ENCODE measurements at regions not wholly inside any gene's neighbourhood (a gene's known extent, or its start where the extent isn't known, plus 50 kb on each side); places are given as distances from the start of the nearest gene placed in this dataset.
A peak's percentile ranks its signal among the peaks of the same experiment; 100 is the strongest.
"Not testable (repeated sequence)": the region's sequence is repeated elsewhere in the genome, so short reads cannot be mapped to it uniquely, and the experiment has no call there.

GRCh38 chr6:12618296-12618695 lies 98.3 kb upstream of the PHACTR1 start:
- DNase-seq (ENCODE audit: low spot score): no peak

GRCh38 chr6:12621754-12622153 lies 94.8 kb upstream of the PHACTR1 start:
- DNase-seq (ENCODE audit: low spot score): no peak

GRCh38 chr6:12622566-12622965 lies 94.0 kb upstream of the PHACTR1 start:
- no peak for DNase-seq (ENCODE audit: low spot score)

GRCh38 chr6:12624142-12624837 lies 92.3 kb upstream of the PHACTR1 start:
- DNase-seq (ENCODE audit: low spot score): no peak

GRCh38 chr6:12627053-12627452 lies 89.5 kb upstream of the PHACTR1 start:
- DNase-seq (ENCODE audit: low spot score): no peak

DNA sequence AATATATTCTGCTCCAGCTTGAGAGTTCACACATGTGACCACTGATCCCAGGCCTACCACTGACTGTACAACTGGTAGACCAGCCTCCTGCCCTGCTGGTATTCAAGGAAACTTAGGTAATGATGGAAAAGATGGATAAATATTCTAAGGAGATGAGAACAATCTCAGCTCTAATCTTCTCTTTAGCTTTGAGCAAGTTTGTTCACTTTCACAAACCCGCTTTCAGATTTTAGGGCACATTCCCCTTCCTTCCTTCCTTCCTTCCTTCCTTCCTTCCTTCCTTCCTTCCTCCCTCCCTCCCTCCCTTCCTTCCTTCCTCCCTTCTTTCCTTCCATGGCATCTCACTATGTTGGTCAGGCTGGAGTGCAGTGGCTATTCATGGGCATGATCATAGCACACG lies 88.2 kb upstream of the PHACTR1 start:
- no peak for DNase-seq (ENCODE audit: low spot score)

DNA sequence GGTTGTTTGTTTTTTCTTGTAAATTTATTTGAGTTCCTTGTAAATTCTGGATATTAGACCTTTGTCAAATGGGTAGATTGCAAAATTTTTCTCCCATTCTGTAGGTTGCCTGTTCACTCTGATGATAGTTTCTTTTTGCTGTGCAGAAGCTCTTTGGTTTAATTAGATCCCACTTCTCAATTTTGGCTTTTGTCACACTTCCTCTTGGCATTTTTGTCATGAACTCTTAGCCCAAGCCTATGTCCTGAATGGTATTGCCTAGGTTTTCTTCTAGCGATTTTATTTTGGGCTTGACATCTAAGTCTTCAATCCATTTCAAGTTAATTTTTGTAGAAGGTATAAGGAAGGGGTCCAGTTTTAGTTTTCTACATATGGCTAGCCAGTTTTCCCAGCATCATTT lies 82.8 kb upstream of the PHACTR1 start:
- not testable (repeated sequence) for DNase-seq (ENCODE audit: low spot score)

DNA sequence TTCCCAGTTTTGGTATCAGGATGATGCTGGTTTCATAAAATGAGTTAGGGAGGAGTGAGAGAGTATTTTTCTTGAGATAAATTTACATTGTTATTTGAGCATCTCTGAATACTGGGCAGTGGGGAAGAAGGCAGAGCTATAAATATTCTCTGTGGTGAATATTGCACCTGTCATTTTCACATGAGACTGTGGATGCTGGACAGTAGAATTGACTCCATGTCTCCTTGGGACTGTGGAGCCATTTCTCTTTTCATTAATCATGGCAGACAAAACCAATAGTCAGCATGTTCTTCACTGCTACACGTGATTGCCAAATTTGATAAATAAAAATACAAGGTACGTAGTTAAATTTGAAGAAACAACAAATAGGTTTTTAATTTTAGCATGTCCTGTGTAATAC lies 81.2 kb upstream of the PHACTR1 start:
- no peak for DNase-seq (ENCODE audit: low spot score)

GRCh38 chr6:12635813-12636212 lies 80.8 kb upstream of the PHACTR1 start:
- no peak for DNase-seq (ENCODE audit: low spot score)

GRCh38 chr6:12636336-12636735 lies 80.2 kb upstream of the PHACTR1 start:
- DNase-seq (ENCODE audit: low spot score): no peak

DNA sequence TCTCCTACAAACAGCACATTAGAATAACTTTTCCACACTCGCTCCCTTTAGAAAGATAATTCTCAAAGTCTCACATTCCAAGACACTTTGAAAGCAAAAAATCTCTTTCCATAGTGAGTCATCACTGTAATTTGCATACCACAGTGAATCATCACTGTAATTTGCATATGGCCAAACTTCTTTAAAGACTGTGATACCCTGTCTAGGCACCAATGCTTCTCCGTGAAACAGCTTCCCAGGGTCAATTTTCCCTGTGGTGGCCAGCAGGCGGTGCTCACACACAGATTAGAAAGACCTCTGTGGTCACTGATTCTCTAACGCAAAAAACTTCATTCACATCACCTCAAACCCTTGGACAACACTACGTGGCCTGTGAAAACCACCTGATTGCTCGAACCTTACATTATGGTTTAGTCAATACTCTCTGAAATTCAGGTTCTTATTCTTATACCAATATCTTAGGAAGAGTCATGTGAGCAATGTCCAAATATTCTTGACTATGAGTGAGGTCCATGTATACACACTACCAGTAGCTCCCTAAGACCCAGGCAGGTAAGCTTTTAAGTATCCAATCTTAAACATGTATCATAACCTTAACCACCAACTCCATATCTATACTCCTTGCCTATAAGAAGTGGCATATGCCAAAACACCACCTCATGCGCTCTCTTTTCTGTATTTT lies 78.5 kb upstream of the PHACTR1 start:
- DNase-seq (ENCODE audit: low spot score): peak; percentile 41

- DNase-seq (ENCODE audit: low spot score): no peak
Observed at GRCh38 chr6:12640438-12640837, 76.1 kb upstream of the PHACTR1 start.

- not testable (repeated sequence) for DNase-seq (ENCODE audit: low spot score)
Observed at GRCh38 chr6:12641785-12642184, 74.8 kb upstream of the PHACTR1 start.

DNA sequence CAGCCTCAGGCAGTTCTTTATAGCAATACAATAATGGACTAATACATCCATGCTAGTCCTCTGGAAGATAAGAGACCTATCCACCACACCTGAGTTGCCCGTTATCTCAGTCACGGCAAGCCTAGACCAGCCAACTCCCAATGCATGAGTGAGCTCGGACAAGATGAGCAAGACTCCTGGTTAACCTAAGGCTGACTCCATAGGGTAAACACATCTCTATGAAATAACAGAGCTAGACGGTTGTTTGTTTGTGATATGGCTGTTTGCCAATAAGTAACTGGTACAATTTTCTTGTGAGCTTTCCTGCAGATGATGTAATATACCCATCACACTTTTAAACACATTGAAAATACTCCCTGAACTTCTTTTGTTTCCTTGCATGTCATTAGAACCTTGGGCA lies 70.6 kb upstream of the PHACTR1 start:
- DNase-seq (ENCODE audit: low spot score): no peak

DNA sequence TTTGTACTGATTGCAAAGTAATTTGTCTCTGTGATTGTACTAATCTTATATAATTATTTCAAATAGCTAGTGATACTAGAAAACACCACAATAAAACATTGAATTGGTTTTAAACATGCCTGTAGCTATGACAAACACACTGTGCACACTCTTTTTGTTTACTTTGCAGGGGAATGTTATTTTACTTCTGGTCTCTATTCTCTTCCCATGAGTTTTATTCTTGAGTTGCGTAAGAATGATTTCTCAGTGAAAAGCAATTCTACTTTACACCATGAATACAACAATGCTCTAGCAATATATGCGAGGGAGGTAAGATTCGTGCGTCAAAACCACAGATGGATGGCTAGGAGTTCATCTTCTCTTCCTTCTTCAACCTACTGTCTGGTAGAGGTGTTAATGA lies 68.4 kb upstream of the PHACTR1 start:
- DNase-seq (ENCODE audit: low spot score): no peak

DNA sequence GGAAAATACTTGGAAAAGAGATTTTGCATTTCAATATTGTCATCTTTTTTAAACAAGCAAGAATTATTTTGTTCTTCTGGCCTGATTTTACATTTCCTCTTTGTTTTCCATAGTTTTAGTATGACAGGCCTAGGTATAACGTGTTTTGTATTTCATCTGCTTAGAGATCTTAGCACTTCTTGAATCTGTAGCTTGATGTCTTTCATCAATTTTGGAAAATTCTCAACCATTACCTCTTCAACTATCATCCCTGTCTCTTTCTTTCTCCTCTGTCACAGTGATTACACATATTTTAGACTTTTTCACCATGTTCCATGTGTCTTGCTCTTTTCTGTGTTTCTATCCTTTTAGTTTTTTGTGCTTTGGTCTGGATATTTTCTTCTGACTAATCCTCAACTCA lies 67.2 kb upstream of the PHACTR1 start:
- no peak for DNase-seq (ENCODE audit: low spot score)

GRCh38 chr6:12653486-12653885 lies 63.1 kb upstream of the PHACTR1 start:
- no peak for DNase-seq (ENCODE audit: low spot score)

GRCh38 chr6:12654107-12654506 lies 62.5 kb upstream of the PHACTR1 start:
- DNase-seq (ENCODE audit: low spot score): no peak

DNA sequence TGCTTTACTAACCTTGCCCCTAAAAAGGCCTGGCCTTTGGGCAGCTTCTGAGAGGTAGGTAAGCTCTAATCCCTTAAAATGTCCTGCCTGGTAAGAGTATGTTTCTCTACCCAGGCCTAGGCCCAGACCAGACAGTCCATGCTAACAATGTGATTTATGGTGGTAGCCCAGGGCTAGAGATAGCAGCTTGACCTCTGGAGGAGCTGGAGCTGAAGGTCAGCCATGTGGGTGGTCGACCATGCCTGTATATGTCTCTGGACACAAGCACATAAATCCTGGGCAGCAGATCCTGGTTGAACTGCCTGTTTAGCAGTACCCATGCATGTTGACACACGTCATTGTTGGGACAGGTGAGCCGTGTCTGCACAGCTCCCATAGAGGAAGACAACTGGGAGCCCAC lies 62.1 kb upstream of the PHACTR1 start:
- no peak for DNase-seq (ENCODE audit: low spot score)

DNA sequence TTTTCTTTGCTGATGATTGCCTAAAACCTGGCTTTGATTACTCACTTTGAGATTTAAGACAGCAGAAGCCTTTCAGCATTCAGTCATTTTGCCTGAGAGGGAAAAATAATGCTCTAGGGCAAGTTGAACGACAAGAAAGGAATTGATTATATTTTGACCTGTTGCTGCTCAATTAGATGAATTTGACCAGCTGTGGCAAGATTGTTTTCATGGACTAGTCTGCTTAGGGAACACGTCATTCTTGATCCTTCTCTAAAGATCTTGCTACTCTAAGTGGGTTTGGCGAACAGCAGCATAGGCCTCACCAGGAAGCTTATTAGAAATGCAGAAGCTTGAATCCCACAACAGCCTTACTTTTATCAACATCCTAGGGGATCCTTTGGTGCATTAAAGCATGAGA lies 59.7 kb upstream of the PHACTR1 start:
- DNase-seq (ENCODE audit: low spot score): no peak

GRCh38 chr6:12657884-12658283 lies 58.7 kb upstream of the PHACTR1 start:
- DNase-seq (ENCODE audit: low spot score): no peak

DNA sequence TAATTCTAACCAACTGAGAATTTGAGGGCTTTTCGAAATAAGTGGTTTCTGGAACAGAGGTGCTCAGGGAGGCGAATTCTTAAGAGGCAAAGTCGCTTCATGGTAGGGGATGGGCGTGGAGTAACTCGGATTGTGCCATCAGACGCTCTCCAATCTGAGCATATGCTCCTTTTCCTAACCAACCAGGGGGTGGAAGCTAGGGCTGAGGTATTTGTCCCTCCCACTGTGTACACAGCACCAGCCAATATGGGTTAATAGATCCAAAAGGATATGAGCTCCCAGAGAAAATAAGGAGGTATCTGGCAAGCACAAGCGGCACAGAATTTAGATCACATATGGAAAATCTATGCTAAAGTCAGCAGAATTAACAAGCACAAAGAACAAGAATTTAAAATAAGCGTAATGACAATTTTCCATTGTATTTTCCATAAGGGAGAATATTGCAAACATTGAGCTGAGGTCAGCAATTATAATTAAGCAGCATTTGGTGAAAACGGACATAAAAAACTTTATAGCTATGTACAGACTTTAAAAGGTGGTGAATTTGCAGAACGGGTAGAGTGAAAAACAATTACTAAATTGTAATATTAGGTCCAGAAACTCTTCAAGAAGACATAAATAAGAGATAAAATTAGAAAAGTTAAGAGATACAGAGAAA lies 55.0 kb upstream of the PHACTR1 start:
- no peak for DNase-seq (ENCODE audit: low spot score)

Measured in putamen (tissue), 1 donor.